ENCODE measurements at regions not wholly inside any gene's neighbourhood (a gene's known extent, or its start where the extent isn't known, plus 50 kb on each side); places are given as distances from the start of the nearest gene placed in this dataset.

DNA sequence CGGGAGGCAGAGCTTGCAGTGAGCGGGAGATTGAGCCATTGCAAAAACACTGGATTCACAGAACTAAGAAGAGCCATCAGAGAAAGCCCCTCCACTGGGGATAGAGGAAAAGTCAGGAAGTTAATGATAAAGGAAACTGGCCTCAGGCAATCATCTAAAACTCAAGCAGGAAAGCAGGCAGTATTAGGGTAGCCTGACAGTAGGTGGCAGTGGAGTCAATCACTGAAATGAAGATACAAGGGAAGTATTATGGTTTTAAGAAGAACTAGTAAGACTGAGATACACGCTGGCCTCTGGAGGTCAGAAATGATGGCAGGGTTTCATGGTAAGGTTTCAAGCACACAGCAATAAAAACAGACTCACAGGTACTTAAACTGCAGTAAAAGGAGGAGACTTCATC is 578.3 kb downstream of the HACE1 start:
- TF ChIP-seq, protein P1, sequence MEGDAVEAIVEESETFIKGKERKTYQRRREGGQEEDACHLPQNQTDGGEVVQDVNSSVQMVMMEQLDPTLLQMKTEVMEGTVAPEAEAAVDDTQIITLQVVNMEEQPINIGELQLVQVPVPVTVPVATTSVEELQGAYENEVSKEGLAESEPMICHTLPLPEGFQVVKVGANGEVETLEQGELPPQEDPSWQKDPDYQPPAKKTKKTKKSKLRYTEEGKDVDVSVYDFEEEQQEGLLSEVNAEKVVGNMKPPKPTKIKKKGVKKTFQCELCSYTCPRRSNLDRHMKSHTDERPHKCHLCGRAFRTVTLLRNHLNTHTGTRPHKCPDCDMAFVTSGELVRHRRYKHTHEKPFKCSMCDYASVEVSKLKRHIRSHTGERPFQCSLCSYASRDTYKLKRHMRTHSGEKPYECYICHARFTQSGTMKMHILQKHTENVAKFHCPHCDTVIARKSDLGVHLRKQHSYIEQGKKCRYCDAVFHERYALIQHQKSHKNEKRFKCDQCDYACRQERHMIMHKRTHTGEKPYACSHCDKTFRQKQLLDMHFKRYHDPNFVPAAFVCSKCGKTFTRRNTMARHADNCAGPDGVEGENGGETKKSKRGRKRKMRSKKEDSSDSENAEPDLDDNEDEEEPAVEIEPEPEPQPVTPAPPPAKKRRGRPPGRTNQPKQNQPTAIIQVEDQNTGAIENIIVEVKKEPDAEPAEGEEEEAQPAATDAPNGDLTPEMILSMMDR (IDR thresholded peaks at IDR 0.05): no peak
- no peak for TF ChIP-seq POLR2A (IDR thresholded peaks at IDR 0.05)

Measured in testis (tissue), 2 donors.